ENCODE measurements at regions not wholly inside any gene's neighbourhood (a gene's known extent, or its start where the extent isn't known, plus 50 kb on each side); places are given as distances from the start of the nearest gene placed in this dataset.

GRCh38 chr11:113554526-113554925, 79.3 kb upstream of the DRD2 start:
- DNase-seq (ENCODE audit: low read depth in 2 of 2) = no peak

GRCh38 chr11:113553915-113554314, 78.7 kb upstream of the DRD2 start:
- DNase-seq (ENCODE audit: low read depth in 2 of 2) = no peak

GRCh38 chr11:113553235-113553634, 78.0 kb upstream of the DRD2 start:
- no peak for DNase-seq (ENCODE audit: low read depth in 2 of 2)

- DNase-seq (ENCODE audit: low read depth in 2 of 2) = no peak
Observed at GRCh38 chr11:113552271-113552670, 77.1 kb upstream of the DRD2 start.

GRCh38 chr11:113551645-113552044, 76.4 kb upstream of the DRD2 start:
- no peak for DNase-seq (ENCODE audit: low read depth in 2 of 2)

DNA sequence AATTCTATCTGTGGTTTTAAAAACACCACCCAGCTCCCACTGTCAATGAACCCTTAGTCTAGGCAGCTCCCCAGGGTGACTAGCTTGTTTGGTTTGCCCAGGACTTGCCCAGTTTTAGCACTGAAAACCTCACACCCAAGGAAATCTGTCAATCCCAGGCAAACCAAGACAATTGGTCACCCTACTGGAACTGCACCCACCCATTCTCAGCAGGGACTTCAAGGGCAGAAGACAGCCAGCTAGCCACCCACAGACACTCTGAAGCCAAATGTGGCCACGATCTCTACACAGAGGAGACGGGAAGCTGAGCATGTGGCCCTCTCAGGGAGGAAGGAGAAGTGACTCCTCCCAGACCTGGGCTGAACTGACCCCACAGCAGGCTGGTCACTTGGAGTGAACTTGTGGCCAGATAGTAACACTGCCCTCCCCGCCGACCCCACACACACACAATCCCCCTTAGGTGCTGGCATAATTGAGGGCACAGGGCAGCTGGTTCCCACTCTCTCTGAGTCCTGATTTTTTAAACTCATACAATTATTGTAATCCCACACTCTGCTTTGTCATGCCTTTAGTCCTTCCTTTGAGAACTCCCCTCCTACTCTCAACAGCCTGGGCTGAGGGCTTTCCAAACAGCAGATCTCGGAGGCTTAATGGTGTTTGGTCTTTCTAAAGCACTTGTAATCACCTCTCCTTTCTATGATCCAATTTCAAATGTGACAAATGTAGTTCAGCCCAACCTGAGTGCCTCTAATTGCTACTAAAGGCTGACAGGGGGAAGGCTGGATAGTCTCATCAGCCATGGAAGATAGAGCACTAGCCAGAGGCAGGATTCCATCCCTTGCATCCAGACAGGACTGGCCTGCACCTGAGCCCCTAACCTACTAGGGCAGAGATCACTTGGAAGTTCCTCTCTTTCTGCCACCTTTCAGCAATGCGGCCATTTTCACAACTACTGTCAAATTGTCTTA, 74.7 kb upstream of the DRD2 start:
- no peak for DNase-seq (ENCODE audit: low read depth in 2 of 2)

DNA sequence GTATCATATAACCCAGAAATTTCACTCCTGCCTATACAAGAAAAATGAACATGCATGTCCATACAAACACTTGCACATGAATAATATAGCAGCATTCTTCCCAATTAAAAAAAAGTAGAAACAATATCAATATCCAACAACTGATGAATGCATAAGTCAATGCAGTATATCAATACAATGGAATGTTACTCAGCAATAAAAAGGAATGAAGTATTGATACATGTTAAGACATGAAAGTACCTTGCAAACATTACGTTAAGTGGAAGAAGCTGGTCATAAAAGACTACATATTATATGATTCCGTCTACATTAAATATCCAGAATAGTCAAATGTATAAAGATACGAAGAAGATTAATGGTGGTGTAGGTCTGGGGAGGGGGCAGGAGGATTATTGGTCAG, 73.9 kb upstream of the DRD2 start:
- no peak for DNase-seq (ENCODE audit: low read depth in 2 of 2)

DNA sequence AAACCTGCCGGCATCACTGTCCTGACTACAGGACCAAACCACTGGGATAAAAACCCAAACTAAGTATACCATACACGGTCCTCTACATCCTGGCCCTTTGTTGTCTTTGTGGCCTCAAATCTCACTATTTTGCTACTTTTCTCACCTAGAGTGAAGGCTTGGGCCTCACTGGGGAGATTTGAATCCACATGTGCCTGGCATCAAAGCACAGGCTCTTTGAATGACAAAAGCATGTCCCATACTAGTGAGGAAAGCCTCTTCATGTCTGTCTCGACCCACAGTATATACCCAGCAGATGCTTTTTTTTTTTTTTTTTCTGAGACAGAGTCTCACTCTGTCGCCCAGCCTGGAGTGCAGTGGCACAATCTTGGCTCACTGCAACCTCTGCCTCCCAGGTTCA, 72.5 kb upstream of the DRD2 start:
- DNase-seq (ENCODE audit: low read depth in 2 of 2) = no peak

GRCh38 chr11:113546757-113547507, 71.7 kb upstream of the DRD2 start:
- DNase-seq (ENCODE audit: low read depth in 2 of 2) = no peak

GRCh38 chr11:113542420-113542819, 67.2 kb upstream of the DRD2 start:
- DNase-seq (ENCODE audit: low read depth in 2 of 2) = no peak

DNA sequence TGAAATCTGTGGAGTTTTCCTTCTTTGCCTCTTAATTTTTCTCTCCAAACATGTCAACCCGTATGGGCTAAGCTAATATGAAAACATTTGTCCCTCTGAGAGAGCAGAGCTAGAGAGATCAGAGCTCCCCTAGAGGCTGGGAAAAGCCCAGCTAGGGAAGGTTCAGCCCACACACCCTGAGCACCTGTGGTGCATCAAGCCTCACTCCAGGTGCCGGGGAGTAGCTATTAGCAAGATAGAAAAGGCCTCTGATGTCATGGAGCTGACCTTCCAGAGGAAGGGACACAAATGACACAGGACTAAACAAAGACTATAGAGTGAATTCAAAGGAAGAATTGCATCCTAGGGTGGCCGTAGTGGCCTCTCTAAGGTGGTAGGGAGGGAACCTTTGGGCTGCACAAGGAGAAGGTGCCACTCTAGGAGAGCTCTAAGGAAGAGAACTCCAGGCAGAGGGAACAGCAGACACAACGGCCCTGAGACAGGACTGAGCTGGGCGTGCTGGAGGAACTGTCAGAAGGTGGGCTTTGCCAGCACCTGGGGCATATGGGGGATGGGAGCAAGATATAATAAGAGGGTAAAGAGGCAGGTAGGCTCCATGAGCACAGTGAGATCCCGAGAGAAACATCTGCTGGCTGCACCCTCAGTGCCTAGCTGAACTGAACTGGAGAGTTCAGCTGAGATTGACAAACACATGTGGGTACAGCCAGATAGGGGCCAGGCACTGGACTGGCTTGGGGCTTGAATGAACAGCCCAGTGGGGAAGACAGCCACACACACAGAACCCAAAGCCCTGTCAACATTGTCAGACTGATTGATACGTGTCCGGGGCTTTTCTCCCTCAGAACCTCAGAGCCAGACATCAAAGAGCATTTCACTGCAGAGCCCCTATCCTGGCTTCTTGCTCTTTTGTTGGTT, 65.5 kb upstream of the DRD2 start:
- DNase-seq (ENCODE audit: low read depth in 2 of 2) = no peak

GRCh38 chr11:113538451-113539412, 63.5 kb upstream of the DRD2 start:
- no peak for DNase-seq (ENCODE audit: low read depth in 2 of 2)

GRCh38 chr11:113534625-113535024, 59.4 kb upstream of the DRD2 start:
- DNase-seq (ENCODE audit: low read depth in 2 of 2) = no peak

DNA sequence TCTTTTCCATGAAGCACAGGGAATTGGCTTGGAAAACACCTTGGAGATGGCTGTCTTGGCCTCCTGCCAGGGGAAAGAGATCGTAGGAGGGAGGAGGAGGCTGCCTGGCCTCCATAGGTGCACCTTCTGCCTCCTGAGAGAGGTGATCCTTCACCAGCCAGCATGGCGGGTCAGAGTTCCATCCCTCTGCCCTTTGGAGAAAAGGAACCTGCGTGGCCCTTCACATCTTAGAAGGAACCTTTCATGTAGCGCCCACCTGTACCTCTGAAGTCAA, 58.2 kb upstream of the DRD2 start:
- no peak for DNase-seq (ENCODE audit: low read depth in 2 of 2)

DNA sequence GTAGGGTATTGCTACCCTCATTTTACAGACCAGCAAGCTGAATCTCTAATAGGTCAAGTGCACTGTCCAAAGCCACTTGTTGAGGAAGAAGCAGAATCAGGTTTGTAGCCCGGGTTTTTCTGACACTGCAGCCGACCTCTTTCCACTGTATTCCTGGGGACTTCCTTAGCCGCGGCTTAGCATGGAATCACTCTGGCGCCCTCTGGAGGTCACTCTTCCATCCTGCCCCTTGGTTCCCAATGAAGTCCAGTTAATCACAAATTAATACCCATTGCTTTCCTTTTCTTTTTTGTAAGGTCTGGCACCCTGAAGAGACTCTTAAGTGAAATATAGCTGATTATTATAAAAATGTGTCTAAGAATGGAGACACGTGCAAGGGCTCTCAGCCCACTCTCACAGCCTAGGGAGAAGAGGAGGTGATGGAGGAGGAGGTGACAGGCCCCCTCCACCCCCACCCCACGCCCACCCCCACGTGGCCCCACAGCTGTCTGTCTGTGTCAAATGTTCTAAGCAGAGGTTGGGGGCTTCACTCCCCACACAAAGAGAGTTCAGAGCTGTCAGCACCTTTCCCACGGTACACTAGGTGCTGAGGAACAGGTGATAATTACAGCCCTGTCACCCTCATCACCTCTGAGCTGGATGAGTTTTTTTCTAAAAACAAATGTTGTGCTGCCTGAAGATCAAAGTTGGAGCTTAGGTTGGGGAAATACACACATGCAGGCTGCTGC, 57.7 kb upstream of the DRD2 start:
- DNase-seq (ENCODE audit: low read depth in 2 of 2) = peak; percentile 2 to 32

- DNase-seq (ENCODE audit: low read depth in 2 of 2) = no peak
Observed at GRCh38 chr11:113531575-113532451, 56.6 kb upstream of the DRD2 start.

DNA sequence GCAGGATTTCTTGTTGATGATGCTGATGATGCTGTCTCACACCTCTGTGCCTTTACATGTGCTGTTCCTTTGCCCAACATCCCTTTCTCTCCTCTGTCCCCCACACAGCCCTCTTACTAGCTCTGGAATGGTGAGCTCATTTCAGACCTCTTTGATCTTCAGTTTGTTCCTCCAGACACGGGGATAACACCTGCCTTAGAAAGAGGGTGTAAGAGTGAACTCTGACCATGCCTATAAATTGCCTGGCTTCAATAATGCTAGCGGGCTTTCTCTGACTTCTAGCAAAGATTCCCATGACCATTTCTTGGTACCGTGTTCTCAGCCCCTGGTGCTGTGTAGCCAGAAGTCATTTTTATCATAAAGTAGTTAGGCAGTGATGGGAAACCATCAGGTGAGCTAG, 55.9 kb upstream of the DRD2 start:
- no peak for DNase-seq (ENCODE audit: low read depth in 2 of 2)

DNA sequence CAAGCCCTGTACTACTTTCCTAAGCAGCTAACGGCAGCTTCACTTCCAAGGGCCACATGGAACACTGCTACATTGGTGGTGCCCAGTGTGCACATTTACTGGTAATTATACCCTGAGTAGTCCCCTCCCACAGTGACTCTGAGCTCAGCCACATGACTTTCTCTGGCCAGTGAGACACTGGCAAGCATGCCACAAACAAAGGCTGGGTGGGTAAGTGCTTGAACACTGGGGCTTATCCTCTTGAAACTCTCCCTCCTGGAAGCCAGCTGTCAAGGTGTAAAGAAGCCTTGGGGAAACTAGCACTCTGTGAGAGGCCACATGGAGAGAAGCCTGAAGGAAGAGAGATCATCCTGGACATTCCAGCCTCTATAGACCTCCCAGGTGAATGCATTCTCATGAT, 54.4 kb upstream of the DRD2 start:
- no peak for DNase-seq (ENCODE audit: low read depth in 2 of 2)

DNA sequence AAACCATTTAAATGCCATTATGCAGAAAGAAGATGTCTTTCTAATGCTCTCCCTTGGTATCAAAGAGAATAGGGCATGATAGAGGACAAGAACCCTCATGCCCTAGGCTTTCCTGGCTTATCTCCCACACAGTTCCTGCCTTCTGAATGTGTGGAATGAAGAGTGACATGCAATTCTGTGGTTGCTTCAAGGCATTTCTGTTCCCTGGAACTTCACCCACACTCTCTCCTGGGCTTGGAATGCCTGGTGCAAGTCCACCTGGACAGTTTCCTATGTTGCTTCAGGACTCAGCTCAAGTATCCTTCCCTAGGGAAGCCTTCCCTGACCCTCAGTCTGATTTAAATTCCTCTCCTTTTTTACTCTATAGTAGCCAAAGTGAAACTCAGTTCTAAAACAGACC, 53.8 kb upstream of the DRD2 start:
- DNase-seq (ENCODE audit: low read depth in 2 of 2) = no peak
